K562 (cell line): ENCODE measurements at regions not wholly inside any gene's neighbourhood (a gene's known extent, or its start where the extent isn't known, plus 50 kb on each side); places are given as distances from the start of the nearest gene placed in this dataset.

Source experiments
- ATF3 ChIP-seq, 2 experiments: fragments of 450-650 bp in 1 of 2; sonication (generic) in 1 of 2; formaldehyde crosslinking in 1 of 2; IDR thresholded peaks in 1 of 2; conservative IDR thresholded peaks in 1 of 2; 2 replicates each; pipeline versions ENCODE4 v1.6.1 to v1.8.1; 2016 to 2023; ENCODE audit warnings: mild to moderate bottlenecking in 2 of 2, moderate library complexity in 2 of 2, inconsistent platforms in 1 of 2, missing genetic modification reagents in 1 of 2
- CTCF ChIP-seq, 3 experiments: IDR thresholded peaks in 2 of 3; conservative IDR thresholded peaks in 1 of 3; 2 replicates each; pipeline ENCODE4 v1.5.1; 2011 to 2012; ENCODE audit warnings: low read length in 3 of 3, mild to moderate bottlenecking in 3 of 3, control low read depth in 2 of 3, improper control_type of control experiment in 1 of 3, inconsistent platforms in 1 of 3, low read depth in 1 of 3, mixed read lengths in 1 of 3, moderate library complexity in 1 of 3; ENCODE audit not compliant: insufficient read depth in 2 of 3
- EZH2 ChIP-seq: IDR thresholded peaks from 2 replicates; pipeline ENCODE4 v1.6.1; 2012; ENCODE audit warnings: low read depth, mild to moderate bottlenecking, inconsistent platforms, low read length, borderline replicate concordance
- FOXK1 ChIP-seq: sonication (generic); formaldehyde crosslinking; IDR thresholded peaks from 2 replicates; pipeline ENCODE4 v1.8.0; 2022; ENCODE audit warnings: missing genetic modification reagents, mild to moderate bottlenecking, borderline replicate concordance
- KDM4B ChIP-seq, 2 experiments: fragments of 450-650 bp in 1 of 2; sonication (generic) in 1 of 2; IDR thresholded peaks; 2 replicates each; pipeline ENCODE4 v1.6.1; 2016 to 2017; ENCODE audit warnings: borderline replicate concordance in 2 of 2, antibody characterized with exemption in 1 of 2, low read depth in 1 of 2, mild to moderate bottlenecking in 1 of 2
- L3MBTL2 ChIP-seq: fragments of 450-650 bp; IDR thresholded peaks from 2 replicates; pipeline ENCODE4 v1.6.1; 2016; ENCODE audit warnings: mild to moderate bottlenecking, moderate library complexity
- MAX ChIP-seq: sonication (generic); formaldehyde crosslinking; IDR thresholded peaks from 2 replicates; pipeline ENCODE4 v1.9.0; 2022; ENCODE audit warnings: mild to moderate bottlenecking, missing genetic modification reagents
- NCOA1 ChIP-seq: fragments of 450-650 bp; IDR thresholded peaks from 2 replicates; pipeline ENCODE4 v1.6.1; 2016; ENCODE audit warnings: low read depth
- NRF1 ChIP-seq, 2 experiments: fragments of 450-650 bp; IDR thresholded peaks in 1 of 2; conservative IDR thresholded peaks in 1 of 2; 2 replicates each; pipeline ENCODE4 v1.6.1; 2014; ENCODE audit warnings: mild to moderate bottlenecking in 2 of 2
- ZNF232 ChIP-seq: sonication (generic); formaldehyde crosslinking; IDR thresholded peaks from 2 replicates; pipeline ENCODE4 v1.8.0; 2022; ENCODE audit warnings: mild to moderate bottlenecking, missing genetic modification reagents

- TF ChIP-seq EZH2 (no peak), KDM4B (IDR thresholded peaks at IDR 0.05; ENCODE audit: borderline replicate concordance in 2 of 2, low read depth in 1 of 2) (no peak), L3MBTL2 (no peak), NRF1 (conservative IDR thresholded peaks at IDR 0.05 in 1 of 2, IDR thresholded peaks at IDR 0.05 in 1 of 2) (no peak), MAX (no peak), FOXK1 (CRISPR knock-in tag) (no peak), NCOA1 (no peak), ATF3 (IDR thresholded peaks at IDR 0.05) (no peak), ATF3 (CRISPR knock-in tag; conservative IDR thresholded peaks at IDR 0.05) (no peak), CTCF (IDR thresholded peaks at IDR 0.05 in 2 of 3, conservative IDR thresholded peaks at IDR 0.05 in 1 of 3; ENCODE audit: insufficient read depth in 2 of 3, low read depth in 1 of 3, low read length in 3 of 3) (no peak), ZNF232 (CRISPR knock-in tag) (no peak)
Observed at GRCh38 chr4:189200353-189200752, 740.3 kb upstream of the FRG1 start.
